ENCODE measurements at regions not wholly inside any gene's neighbourhood (a gene's known extent, or its start where the extent isn't known, plus 50 kb on each side); places are given as distances from the start of the nearest gene placed in this dataset.

DNA sequence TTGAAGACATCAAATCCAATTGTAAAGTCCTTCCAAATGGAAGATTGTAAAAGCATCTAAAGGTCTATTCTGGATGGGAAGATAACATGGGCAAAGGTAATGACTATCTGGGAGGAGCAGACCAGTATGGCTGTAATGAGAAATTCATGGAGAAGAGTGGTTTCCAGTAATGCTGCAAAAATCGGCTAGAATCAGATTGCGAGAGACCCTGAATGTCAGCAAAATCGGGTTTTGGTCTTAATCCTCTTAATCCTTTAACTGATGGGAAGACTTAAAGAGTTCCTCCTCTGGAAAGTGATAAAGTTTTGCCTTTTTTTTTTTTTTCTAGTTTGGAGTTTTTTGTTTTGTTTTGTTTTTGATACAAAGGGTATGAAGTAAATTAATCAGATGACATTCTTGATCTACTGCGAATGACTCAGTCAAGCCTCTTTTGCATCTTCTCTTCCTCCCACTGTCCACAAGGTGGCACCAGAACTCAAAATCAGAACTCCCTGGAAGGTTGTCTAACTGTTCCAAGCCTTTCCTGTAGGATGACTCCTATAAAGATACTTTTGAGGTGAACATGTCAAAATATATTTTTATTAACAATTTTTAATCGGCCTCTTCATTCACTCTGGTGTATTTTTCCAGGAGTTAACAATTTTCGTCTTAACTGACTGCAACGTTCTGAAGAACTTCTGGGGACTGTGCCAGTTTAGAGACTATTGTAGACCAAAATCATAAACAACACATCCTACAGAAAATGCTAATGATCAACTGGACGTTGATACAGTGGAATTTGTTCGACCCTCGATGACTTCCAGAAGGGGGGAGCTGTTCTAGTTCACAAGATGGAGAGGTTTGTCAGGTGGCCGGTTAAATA is 213.3 kb upstream of the MIR17HG start:
- TF ChIP-seq POLR2A (IDR thresholded peaks at IDR 0.05; ENCODE audit: low read depth, low read length) (no peak), POLR2AphosphoS5 (IDR thresholded peaks at IDR 0.05; ENCODE audit: low read depth, low read length) (no peak)

Data from GM12892 (cell line).